WTC11 (cell line): ENCODE measurements at regions not wholly inside any gene's neighbourhood (a gene's known extent, or its start where the extent isn't known, plus 50 kb on each side); places are given as distances from the start of the nearest gene placed in this dataset.

Experiments
- ATAC-seq: fragments of 200-7000 bp; cut with Tn5 transposase; 2 replicates; pipeline ENCODE4 v1.10.0; 2021; ENCODE audit warnings: mild to moderate bottlenecking, moderate library complexity
- CTCF ChIA-PET: fragments of 300-600 bp; sonication (Branson Sonifier 250); formaldehyde crosslinking; loops from one replicate; lab custom pipeline; 2021; ENCODE audit warnings: antibody characterized with exemption; lab: Charles Lee
- POLR2A ChIA-PET: fragments of 350-600 bp; sonication (Branson Sonifier 250); formaldehyde crosslinking; loops from one replicate; lab custom pipeline; 2021; ENCODE audit warnings: antibody characterized with exemption; lab: Charles Lee
- DNase-seq: peaks from one replicate; pipeline ENCODE4 v3.0.0; 2021; ENCODE audit warnings: low spot score
- H3K27ac Mint-ChIP-seq: 2 replicates; pipeline ENCODE4 v1.8.0; 2021; ENCODE audit warnings: mixed read lengths
- H3K27me3 Mint-ChIP-seq: 2 replicates; pipeline ENCODE4 v1.8.0; 2021; ENCODE audit warnings: low read depth, mild to moderate bottlenecking, moderate library complexity, mixed read lengths
- H3K36me3 Mint-ChIP-seq: 2 replicates; pipeline ENCODE4 v1.8.0; 2021; ENCODE audit warnings: mixed read lengths
- H3K4me1 Mint-ChIP-seq: 2 replicates; pipeline ENCODE4 v1.8.0; 2022; ENCODE audit warnings: mixed read lengths
- H3K4me3 Mint-ChIP-seq: 2 replicates; pipeline ENCODE4 v1.8.0; 2021; ENCODE audit warnings: mild to moderate bottlenecking, moderate library complexity, mixed read lengths
- H3K9me3 Mint-ChIP-seq: 2 replicates; pipeline ENCODE4 v1.8.0; 2021; ENCODE audit warnings: mixed read lengths
- ELF4 ChIP-seq: sonication (generic); formaldehyde crosslinking; IDR thresholded peaks from 2 replicates; pipeline ENCODE4 v1.8.1; 2022; ENCODE audit warnings: low read depth, mild to moderate bottlenecking, moderate library complexity, missing genetic modification reagents
- ETV6 ChIP-seq: sonication (generic); formaldehyde crosslinking; IDR thresholded peaks from 2 replicates; pipeline ENCODE4 v1.8.1; 2022; ENCODE audit warnings: mild to moderate bottlenecking, missing genetic modification reagents
- GABPB1 ChIP-seq: sonication (generic); formaldehyde crosslinking; IDR thresholded peaks from 2 replicates; pipeline ENCODE4 v1.8.1; 2023; ENCODE audit warnings: mild to moderate bottlenecking, missing genetic modification reagents
- NR2C2 ChIP-seq: sonication (generic); formaldehyde crosslinking; IDR thresholded peaks from 2 replicates; pipeline ENCODE4 v1.8.0; 2022; ENCODE audit warnings: mild to moderate bottlenecking, missing genetic modification reagents
- RORB ChIP-seq: fragments of 250-450 bp; sonication (Bioruptor Pico); IDR thresholded peaks from 2 replicates; pipeline ENCODE4 v1.9.0; 2021; ENCODE audit warnings: mild to moderate bottlenecking
- SMAD3 ChIP-seq: sonication (generic); formaldehyde crosslinking; IDR thresholded peaks from 2 replicates; pipeline ENCODE4 v1.8.0; 2022; ENCODE audit warnings: missing genetic modification reagents, mild to moderate bottlenecking, borderline replicate concordance
- SP1 ChIP-seq: sonication (generic); formaldehyde crosslinking; conservative IDR thresholded peaks from 2 replicates; pipeline ENCODE4 v1.8.1; 2022; ENCODE audit warnings: missing genetic modification reagents
- ZNF232 ChIP-seq: sonication (generic); formaldehyde crosslinking; IDR thresholded peaks from 2 replicates; pipeline ENCODE4 v1.8.0; 2022; ENCODE audit warnings: mild to moderate bottlenecking, missing genetic modification reagents
- ZNF263 ChIP-seq: sonication (generic); formaldehyde crosslinking; IDR thresholded peaks from 2 replicates; pipeline ENCODE4 v1.8.1; 2022; ENCODE audit warnings: low read depth, mild to moderate bottlenecking, moderate library complexity, missing genetic modification reagents
- TF ChIP-seq, protein P1 (sequence below): sonication (generic); formaldehyde crosslinking; IDR thresholded peaks from 2 replicates; pipeline ENCODE4 v1.8.0; 2022; ENCODE audit warnings: mild to moderate bottlenecking, missing genetic modification reagents
- TF ChIP-seq, protein P2 (sequence below): sonication (generic); formaldehyde crosslinking; conservative IDR thresholded peaks from 2 replicates; pipeline ENCODE4 v1.8.1; 2022; ENCODE audit warnings: mild to moderate bottlenecking, missing genetic modification reagents
- TF ChIP-seq, protein P3 (sequence below): sonication (generic); formaldehyde crosslinking; IDR thresholded peaks from 2 replicates; pipeline ENCODE4 v1.8.1; 2022; ENCODE audit warnings: missing genetic modification reagents, borderline replicate concordance
- TF ChIP-seq, protein P4 (sequence below): sonication (generic); formaldehyde crosslinking; IDR thresholded peaks from 2 replicates; pipeline ENCODE4 v1.8.1; 2022; ENCODE audit warnings: low read depth, missing genetic modification reagents, borderline replicate concordance
- TF ChIP-seq, protein P5 (sequence below): sonication (generic); formaldehyde crosslinking; IDR thresholded peaks from 2 replicates; pipeline ENCODE4 v1.8.1; 2023; ENCODE audit warnings: mild to moderate bottlenecking, moderate library complexity, missing genetic modification reagents
- TF ChIP-seq, protein P6 (sequence below): sonication (generic); formaldehyde crosslinking; IDR thresholded peaks from 2 replicates; pipeline ENCODE4 v1.8.0; 2023; ENCODE audit warnings: mild to moderate bottlenecking, missing genetic modification reagents

DNA sequence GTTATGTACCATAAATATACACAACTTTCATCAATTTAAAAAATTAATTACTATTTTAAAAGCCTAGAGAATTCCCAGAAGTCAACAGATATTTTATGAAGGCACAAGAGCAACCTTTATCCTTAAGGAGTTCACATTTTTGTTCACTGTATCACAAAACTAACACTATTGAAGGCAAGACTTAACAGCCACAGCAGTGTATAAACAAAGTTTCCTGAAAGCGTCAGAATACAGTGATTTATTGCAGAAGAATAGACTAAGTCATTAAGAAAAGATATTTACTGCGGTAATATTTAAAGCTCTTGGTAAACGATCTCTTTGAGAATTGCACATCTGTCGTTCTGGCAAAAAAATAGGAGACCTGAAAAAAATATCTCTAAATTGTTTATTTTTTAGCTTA lies 419.3 kb upstream of the NBEA start (continued):
- TF ChIP-seq, protein P1, sequence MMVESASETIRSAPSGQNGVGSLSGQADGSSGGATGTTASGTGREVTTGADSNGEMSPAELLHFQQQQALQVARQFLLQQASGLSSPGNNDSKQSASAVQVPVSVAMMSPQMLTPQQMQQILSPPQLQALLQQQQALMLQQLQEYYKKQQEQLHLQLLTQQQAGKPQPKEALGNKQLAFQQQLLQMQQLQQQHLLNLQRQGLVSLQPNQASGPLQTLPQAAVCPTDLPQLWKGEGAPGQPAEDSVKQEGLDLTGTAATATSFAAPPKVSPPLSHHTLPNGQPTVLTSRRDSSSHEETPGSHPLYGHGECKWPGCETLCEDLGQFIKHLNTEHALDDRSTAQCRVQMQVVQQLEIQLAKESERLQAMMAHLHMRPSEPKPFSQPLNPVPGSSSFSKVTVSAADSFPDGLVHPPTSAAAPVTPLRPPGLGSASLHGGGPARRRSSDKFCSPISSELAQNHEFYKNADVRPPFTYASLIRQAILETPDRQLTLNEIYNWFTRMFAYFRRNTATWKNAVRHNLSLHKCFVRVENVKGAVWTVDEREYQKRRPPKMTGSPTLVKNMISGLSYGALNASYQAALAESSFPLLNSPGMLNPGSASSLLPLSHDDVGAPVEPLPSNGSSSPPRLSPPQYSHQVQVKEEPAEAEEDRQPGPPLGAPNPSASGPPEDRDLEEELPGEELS (CRISPR knock-in tag), result no peak
- TF ChIP-seq ZNF263, result no peak

DNA sequence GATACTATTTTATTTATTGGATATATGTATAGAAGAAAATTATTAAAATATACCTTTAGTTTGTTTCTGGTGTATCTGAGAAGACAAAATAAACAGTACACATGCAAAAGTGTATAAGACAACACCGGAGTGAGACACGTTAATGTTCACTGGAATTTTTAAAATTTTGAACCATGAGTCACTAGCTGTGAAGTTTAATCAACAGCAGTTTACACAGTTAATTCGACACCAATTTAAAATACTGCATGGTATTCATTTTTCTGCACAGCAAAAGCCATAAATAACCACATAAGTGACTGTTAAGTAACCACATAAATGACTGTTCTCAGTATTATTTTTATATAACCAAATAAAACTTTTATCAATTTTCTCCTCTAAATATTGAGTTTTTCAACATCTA lies 418.7 kb upstream of the NBEA start:
- no peak for ATAC-seq
- TF ChIP-seq SP1 (no peak), GABPB1 (no peak)
- TF ChIP-seq, protein P2, sequence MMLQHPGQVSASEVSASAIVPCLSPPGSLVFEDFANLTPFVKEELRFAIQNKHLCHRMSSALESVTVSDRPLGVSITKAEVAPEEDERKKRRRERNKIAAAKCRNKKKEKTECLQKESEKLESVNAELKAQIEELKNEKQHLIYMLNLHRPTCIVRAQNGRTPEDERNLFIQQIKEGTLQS (CRISPR knock-in tag), result no peak
- TF ChIP-seq, protein P3, sequence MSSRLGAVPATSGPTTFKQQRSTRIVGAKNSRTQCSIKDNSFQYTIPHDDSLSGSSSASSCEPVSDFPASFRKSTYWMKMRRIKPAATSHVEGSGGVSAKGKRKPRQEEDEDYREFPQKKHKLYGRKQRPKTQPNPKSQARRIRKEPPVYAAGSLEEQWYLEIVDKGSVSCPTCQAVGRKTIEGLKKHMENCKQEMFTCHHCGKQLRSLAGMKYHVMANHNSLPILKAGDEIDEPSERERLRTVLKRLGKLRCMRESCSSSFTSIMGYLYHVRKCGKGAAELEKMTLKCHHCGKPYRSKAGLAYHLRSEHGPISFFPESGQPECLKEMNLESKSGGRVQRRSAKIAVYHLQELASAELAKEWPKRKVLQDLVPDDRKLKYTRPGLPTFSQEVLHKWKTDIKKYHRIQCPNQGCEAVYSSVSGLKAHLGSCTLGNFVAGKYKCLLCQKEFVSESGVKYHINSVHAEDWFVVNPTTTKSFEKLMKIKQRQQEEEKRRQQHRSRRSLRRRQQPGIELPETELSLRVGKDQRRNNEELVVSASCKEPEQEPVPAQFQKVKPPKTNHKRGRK (CRISPR knock-in tag), result no peak
- TF ChIP-seq, protein P4, sequence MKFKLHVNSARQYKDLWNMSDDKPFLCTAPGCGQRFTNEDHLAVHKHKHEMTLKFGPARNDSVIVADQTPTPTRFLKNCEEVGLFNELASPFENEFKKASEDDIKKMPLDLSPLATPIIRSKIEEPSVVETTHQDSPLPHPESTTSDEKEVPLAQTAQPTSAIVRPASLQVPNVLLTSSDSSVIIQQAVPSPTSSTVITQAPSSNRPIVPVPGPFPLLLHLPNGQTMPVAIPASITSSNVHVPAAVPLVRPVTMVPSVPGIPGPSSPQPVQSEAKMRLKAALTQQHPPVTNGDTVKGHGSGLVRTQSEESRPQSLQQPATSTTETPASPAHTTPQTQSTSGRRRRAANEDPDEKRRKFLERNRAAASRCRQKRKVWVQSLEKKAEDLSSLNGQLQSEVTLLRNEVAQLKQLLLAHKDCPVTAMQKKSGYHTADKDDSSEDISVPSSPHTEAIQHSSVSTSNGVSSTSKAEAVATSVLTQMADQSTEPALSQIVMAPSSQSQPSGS (CRISPR knock-in tag), result no peak
- ChIA-PET CTCF (interaction anchor here (0.7 kb wide), 1 partner anchor 310 kb away, joined by 3 read pairs; no protein-coding TSS in a partner anchor), POLR2A (interaction anchor here (0.6 kb wide), 1 partner anchor 615 kb away, joined by 3 read pairs; no protein-coding TSS in a partner anchor)
- H3K4me3 Mint-ChIP-seq, result no peak overlapping the region
- H3K27me3 Mint-ChIP-seq, result no peaks in the 10 kb centered on the region
- no peaks in the 10 kb centered on the region for H3K4me1 Mint-ChIP-seq
- no peak overlapping the region for H3K27ac Mint-ChIP-seq
- no peaks in the 10 kb centered on the region; the same call in 1 of the 2 replicates for H3K9me3 Mint-ChIP-seq
- no peaks in the 10 kb centered on the region for H3K36me3 Mint-ChIP-seq
- no peak for DNase-seq

DNA sequence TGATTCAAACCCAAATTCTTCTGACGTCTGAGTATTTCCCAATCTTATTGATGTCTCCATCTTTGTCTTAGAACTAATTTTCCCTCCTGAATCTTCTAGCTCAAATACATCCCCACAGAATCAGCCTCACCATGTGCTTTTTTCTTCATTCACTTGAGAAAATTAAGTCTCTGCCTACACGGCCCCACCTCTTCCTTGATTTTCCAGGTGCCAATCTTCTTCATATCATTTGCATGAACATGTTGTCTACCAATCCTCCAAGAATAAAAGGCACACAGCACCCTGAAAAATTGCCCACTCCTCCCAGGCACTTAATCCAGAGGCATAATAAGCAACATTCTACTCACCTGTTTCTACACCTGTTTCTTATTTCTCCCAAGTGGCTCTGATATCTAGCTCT lies 408.1 kb upstream of the NBEA start:
- ATAC-seq, result no peak

More for the DNA sequence above, 408.1 kb upstream of the NBEA start:
- ChIA-PET POLR2A (no interaction called here), CTCF (no interaction called here)
- no peak for DNase-seq
- no peak overlapping the region for H3K4me3 Mint-ChIP-seq
- 0 out of 2 replicates have a peak, but pooled peaks cover 6% of the 10 kb centered on the region for H3K4me1 Mint-ChIP-seq
- no peaks in the 10 kb centered on the region; the same call in 1 of the 2 replicates for H3K27me3 Mint-ChIP-seq
- H3K36me3 Mint-ChIP-seq, result peaks cover 18% of the 10 kb centered on the region
- H3K9me3 Mint-ChIP-seq, result peaks cover 37% of the 10 kb centered on the region
- TF ChIP-seq SMAD3 (no peak), ZNF232 (CRISPR knock-in tag) (no peak), ELF4 (no peak), RORB (CRISPR knock-in tag) (no peak), NR2C2 (no peak), ETV6 (CRISPR knock-in tag) (no peak)
- TF ChIP-seq, protein P5, sequence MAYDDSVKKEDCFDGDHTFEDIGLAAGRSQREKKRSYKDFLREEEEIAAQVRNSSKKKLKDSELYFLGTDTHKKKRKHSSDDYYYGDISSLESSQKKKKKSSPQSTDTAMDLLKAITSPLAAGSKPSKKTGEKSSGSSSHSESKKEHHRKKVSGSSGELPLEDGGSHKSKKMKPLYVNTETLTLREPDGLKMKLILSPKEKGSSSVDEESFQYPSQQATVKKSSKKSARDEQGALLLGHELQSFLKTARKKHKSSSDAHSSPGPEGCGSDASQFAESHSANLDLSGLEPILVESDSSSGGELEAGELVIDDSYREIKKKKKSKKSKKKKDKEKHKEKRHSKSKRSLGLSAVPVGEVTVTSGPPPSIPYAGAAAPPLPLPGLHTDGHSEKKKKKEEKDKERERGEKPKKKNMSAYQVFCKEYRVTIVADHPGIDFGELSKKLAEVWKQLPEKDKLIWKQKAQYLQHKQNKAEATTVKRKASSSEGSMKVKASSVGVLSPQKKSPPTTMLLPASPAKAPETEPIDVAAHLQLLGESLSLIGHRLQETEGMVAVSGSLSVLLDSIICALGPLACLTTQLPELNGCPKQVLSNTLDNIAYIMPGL, result no peak
- TF ChIP-seq, protein P6, sequence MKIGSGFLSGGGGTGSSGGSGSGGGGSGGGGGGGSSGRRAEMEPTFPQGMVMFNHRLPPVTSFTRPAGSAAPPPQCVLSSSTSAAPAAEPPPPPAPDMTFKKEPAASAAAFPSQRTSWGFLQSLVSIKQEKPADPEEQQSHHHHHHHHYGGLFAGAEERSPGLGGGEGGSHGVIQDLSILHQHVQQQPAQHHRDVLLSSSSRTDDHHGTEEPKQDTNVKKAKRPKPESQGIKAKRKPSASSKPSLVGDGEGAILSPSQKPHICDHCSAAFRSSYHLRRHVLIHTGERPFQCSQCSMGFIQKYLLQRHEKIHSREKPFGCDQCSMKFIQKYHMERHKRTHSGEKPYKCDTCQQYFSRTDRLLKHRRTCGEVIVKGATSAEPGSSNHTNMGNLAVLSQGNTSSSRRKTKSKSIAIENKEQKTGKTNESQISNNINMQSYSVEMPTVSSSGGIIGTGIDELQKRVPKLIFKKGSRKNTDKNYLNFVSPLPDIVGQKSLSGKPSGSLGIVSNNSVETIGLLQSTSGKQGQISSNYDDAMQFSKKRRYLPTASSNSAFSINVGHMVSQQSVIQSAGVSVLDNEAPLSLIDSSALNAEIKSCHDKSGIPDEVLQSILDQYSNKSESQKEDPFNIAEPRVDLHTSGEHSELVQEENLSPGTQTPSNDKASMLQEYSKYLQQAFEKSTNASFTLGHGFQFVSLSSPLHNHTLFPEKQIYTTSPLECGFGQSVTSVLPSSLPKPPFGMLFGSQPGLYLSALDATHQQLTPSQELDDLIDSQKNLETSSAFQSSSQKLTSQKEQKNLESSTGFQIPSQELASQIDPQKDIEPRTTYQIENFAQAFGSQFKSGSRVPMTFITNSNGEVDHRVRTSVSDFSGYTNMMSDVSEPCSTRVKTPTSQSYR (CRISPR knock-in tag), result no peak
- no peak overlapping the region for H3K27ac Mint-ChIP-seq
